ENCODE measurements at regions not wholly inside any gene's neighbourhood (a gene's known extent, or its start where the extent isn't known, plus 50 kb on each side); places are given as distances from the start of the nearest gene placed in this dataset.

DNA sequence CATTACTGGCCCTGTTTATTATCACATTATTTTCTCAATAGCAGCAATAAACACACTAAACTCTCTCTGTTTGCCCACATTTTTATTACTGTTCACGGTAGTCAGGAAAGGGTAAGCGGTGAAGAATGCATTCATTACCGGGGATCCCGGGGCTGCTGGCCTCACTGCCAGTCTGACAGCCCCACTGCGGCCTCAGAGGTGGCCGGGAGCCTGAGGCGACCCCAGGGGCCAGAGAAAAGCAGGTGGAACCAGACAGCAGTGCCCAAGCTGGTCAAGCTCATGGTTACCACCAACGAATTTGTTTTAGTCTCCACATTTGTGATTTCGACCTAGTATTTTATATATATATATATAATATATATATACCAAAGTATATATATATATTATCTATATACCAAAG is 127.7 kb downstream of the LRATD1 start:
- TF ChIP-seq, protein P1, sequence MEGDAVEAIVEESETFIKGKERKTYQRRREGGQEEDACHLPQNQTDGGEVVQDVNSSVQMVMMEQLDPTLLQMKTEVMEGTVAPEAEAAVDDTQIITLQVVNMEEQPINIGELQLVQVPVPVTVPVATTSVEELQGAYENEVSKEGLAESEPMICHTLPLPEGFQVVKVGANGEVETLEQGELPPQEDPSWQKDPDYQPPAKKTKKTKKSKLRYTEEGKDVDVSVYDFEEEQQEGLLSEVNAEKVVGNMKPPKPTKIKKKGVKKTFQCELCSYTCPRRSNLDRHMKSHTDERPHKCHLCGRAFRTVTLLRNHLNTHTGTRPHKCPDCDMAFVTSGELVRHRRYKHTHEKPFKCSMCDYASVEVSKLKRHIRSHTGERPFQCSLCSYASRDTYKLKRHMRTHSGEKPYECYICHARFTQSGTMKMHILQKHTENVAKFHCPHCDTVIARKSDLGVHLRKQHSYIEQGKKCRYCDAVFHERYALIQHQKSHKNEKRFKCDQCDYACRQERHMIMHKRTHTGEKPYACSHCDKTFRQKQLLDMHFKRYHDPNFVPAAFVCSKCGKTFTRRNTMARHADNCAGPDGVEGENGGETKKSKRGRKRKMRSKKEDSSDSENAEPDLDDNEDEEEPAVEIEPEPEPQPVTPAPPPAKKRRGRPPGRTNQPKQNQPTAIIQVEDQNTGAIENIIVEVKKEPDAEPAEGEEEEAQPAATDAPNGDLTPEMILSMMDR (IDR thresholded peaks at IDR 0.05 in 2 of 3, conservative IDR thresholded peaks at IDR 0.05 in 1 of 3; ENCODE audit: insufficient read depth in 2 of 3, low read depth in 1 of 3, low read length in 3 of 3), result no peak
- TF ChIP-seq PHF21A (IDR thresholded peaks at IDR 0.05; ENCODE audit: borderline replicate concordance, low read depth) (no peak), CHD1 (IDR thresholded peaks at IDR 0.05; ENCODE audit: low read length) (no peak), ZNF778 (CRISPR knock-in tag; IDR thresholded peaks at IDR 0.05) (no peak), SMC3 (conservative IDR thresholded peaks at IDR 0.05; ENCODE audit: insufficient read depth, low read depth, low read length) (no peak)

All from K562 (cell line).